HEK293 (cell line): ENCODE measurements at regions not wholly inside any gene's neighbourhood (a gene's known extent, or its start where the extent isn't known, plus 50 kb on each side); places are given as distances from the start of the nearest gene placed in this dataset.

Experiments
- CTCF ChIA-PET: fragments of 350-600 bp; formaldehyde crosslinking; extraction: SDS; loops from one replicate; lab custom pipeline; 2021; ENCODE audit warnings: antibody characterized with exemption; lab: Yijun Ruan, JAX
- POLR2A ChIA-PET: fragments of 300-600 bp; formaldehyde crosslinking; extraction: SDS; loops from one replicate; lab custom pipeline; 2020; ENCODE audit warnings: antibody characterized with exemption, inconsistent platforms; lab: Yijun Ruan, JAX
- H3K27ac ChIP-seq: fragments of 200-500 bp; sonication (Bioruptor generic); 2 replicates; pipeline ENCODE4 v1.5.1; 2014; ENCODE audit warnings: low read depth, low read length, control low read depth, inconsistent platforms; ENCODE audit errors: extremely low read depth
- H3K36me3 ChIP-seq, 2 experiments: fragments of 200-500 bp in 1 of 2; sonication (Bioruptor generic) in 1 of 2; 1 replicate in 1 of 2; 2 replicates in 1 of 2; pipeline ENCODE4 v1.5.1; 2014 to 2017; ENCODE audit warnings: inconsistent platforms in 2 of 2, low read length in 2 of 2; ENCODE audit not compliant: control insufficient read depth in 2 of 2, insufficient read depth in 1 of 2
- H3K4me1 ChIP-seq: fragments of 200-500 bp; sonication (Bioruptor generic); 2 replicates; pipeline ENCODE4 v1.5.1; 2014; ENCODE audit warnings: mild to moderate bottlenecking, low read length, inconsistent platforms; ENCODE audit not compliant: control insufficient read depth, insufficient read depth
- H3K4me3 ChIP-seq: 2 replicates; pipeline ENCODE4 v1.5.1; 2011; ENCODE audit warnings: low read depth, mild to moderate bottlenecking, control low read depth, low read length, moderate library complexity
- H3K9me3 ChIP-seq: fragments of 200-500 bp; sonication (Bioruptor generic); 2 replicates; pipeline ENCODE4 v1.5.1; 2014; ENCODE audit warnings: low read depth, low read length, inconsistent platforms; ENCODE audit not compliant: control insufficient read depth, insufficient read depth
- GLI2 ChIP-seq: fragments of 450-650 bp; formaldehyde crosslinking; IDR thresholded peaks from 2 replicates; pipeline ENCODE4; 2017; ENCODE audit warnings: missing biosample characterization, missing genetic modification characterization, low read depth, borderline replicate concordance
- IKZF3 ChIP-seq: fragments of 450-650 bp; IDR thresholded peaks from 2 replicates; pipeline ENCODE4 v1.5.0; 2018; ENCODE audit warnings: missing biosample characterization, mild to moderate bottlenecking, missing genetic modification characterization, moderate library complexity
- PRDM2 ChIP-seq: fragments of 450-650 bp; formaldehyde crosslinking; IDR thresholded peaks from 2 replicates; pipeline ENCODE4 v1.5.1; 2016; ENCODE audit warnings: missing biosample characterization, missing genetic modification characterization, borderline replicate concordance
- PRDM6 ChIP-seq: fragments of 450-650 bp; formaldehyde crosslinking; IDR thresholded peaks from 2 replicates; pipeline ENCODE4 v1.5.1; 2017; ENCODE audit warnings: missing biosample characterization, missing genetic modification characterization
- SALL2 ChIP-seq: fragments of 450-650 bp; formaldehyde crosslinking; IDR thresholded peaks from 2 replicates; pipeline ENCODE4 v1.5.0; 2017; ENCODE audit warnings: missing biosample characterization, mild to moderate bottlenecking, missing genetic modification characterization, borderline replicate concordance
- SCRT1 ChIP-seq: fragments of 450-650 bp; formaldehyde crosslinking; IDR thresholded peaks from 2 replicates; pipeline ENCODE4 v1.5.1; 2016; ENCODE audit warnings: missing biosample characterization, missing genetic modification characterization, borderline replicate concordance
- SETDB1 ChIP-seq: IDR thresholded peaks from one replicate; pipeline ENCODE4 v1.6.1; 2017; ENCODE audit warnings: mild to moderate bottlenecking, low read length, moderate library complexity, mixed read lengths; ENCODE audit not compliant: insufficient read length
- TSHZ1 ChIP-seq: fragments of 450-650 bp; formaldehyde crosslinking; IDR thresholded peaks from 2 replicates; pipeline ENCODE4 v1.5.1; 2016; ENCODE audit warnings: missing biosample characterization, missing genetic modification characterization, borderline replicate concordance
- ZBTB20 ChIP-seq: fragments of 450-650 bp; formaldehyde crosslinking; IDR thresholded peaks from 2 replicates; pipeline ENCODE4 v1.5.1; 2016; ENCODE audit warnings: missing biosample characterization, missing genetic modification characterization
- ZNF10 ChIP-seq: fragments of 450-650 bp; formaldehyde crosslinking; IDR thresholded peaks from 2 replicates; pipeline ENCODE4 v1.5.1; 2017; ENCODE audit warnings: missing biosample characterization, missing genetic modification characterization
- ZNF112 ChIP-seq: fragments of 450-650 bp; formaldehyde crosslinking; IDR thresholded peaks from 2 replicates; pipeline ENCODE4 v1.5.0; 2017; ENCODE audit warnings: missing biosample characterization, missing genetic modification characterization
- ZNF132 ChIP-seq: fragments of 450-650 bp; formaldehyde crosslinking; IDR thresholded peaks from 2 replicates; pipeline ENCODE4 v1.5.1; 2017; ENCODE audit warnings: missing biosample characterization, missing genetic modification characterization, borderline replicate concordance
- ZNF146 ChIP-seq: fragments of 450-650 bp; formaldehyde crosslinking; IDR thresholded peaks from 2 replicates; pipeline ENCODE4 v1.5.1; 2016; ENCODE audit warnings: missing biosample characterization, missing genetic modification characterization
- ZNF155 ChIP-seq: fragments of 450-650 bp; formaldehyde crosslinking; IDR thresholded peaks from 2 replicates; pipeline ENCODE4 v1.5.1; 2016; ENCODE audit warnings: missing biosample characterization, missing genetic modification characterization
- ZNF341 ChIP-seq: fragments of 450-650 bp; formaldehyde crosslinking; IDR thresholded peaks from 2 replicates; pipeline ENCODE4; 2016; ENCODE audit warnings: low read depth, missing biosample characterization, missing genetic modification characterization
- ZNF48 ChIP-seq: fragments of 450-650 bp; formaldehyde crosslinking; IDR thresholded peaks from 2 replicates; pipeline ENCODE4 v1.5.1; 2016; ENCODE audit warnings: missing biosample characterization, missing genetic modification characterization
- ZNF580 ChIP-seq: fragments of 450-650 bp; formaldehyde crosslinking; IDR thresholded peaks from 2 replicates; pipeline ENCODE4 v1.5.1; 2016; ENCODE audit warnings: missing biosample characterization, missing genetic modification characterization
- ZNF658 ChIP-seq: fragments of 450-650 bp; formaldehyde crosslinking; IDR thresholded peaks from 2 replicates; pipeline ENCODE4; 2016; ENCODE audit warnings: missing biosample characterization, missing genetic modification characterization

GRCh38 chr14:100438678-100439592 is 115.8 kb downstream of the SLC25A47 start (continued):
- TF ChIP-seq PRDM2 (tag by site-specific recombination) (no peak), ZNF10 (tag by site-specific recombination) (peak; percentile 59), SCRT1 (tag by site-specific recombination) (peak; percentile 81), ZNF658 (tag by site-specific recombination) (no peak), TSHZ1 (tag by site-specific recombination) (peak; percentile 81), SETDB1 (no peak), ZNF48 (no peak), ZNF580 (tag by site-specific recombination) (0 out of 2 replicates have a peak, but pooled peaks have one; percentile 36)
- TF ChIP-seq, all 188 proteins: peak for 34

- Histone ChIP-seq H3K36me3 (no peaks in the 10 kb centered on the region), H3K27ac (no peak overlapping the region)
- TF ChIP-seq ZNF132 (tag by site-specific recombination) (no peak), ZBTB20 (no peak)
- TF ChIP-seq, all 188 proteins: peak for 0
- H3K4me3 ChIP-seq, result no peak overlapping the region
- POLR2A ChIA-PET, result interaction anchor here (1.0 to 1.5 kb wide), 2 partner anchors 37 to 206 kb away, joined by 7 to 9 read pairs; no protein-coding TSS in a partner anchor
- H3K4me1 ChIP-seq, result peaks cover 7% of the 10 kb centered on the region; the same call in 1 of the 2 replicates
- CTCF ChIA-PET, result interaction anchor here (0.6 to 6.0 kb wide), 30 partner anchors 11 to 1131 kb away, joined by 3 to 68 read pairs (median 4); no protein-coding TSS in a partner anchor
- H3K9me3 ChIP-seq, result no peaks in the 10 kb centered on the region
Measured at GRCh38 chr14:100439781-100440180, 116.6 kb downstream of the SLC25A47 start.

- peaks cover 7% of the 10 kb centered on the region; the same call in 1 of the 2 replicates for H3K4me1 ChIP-seq
- ChIA-PET POLR2A (interaction anchor here (1.0 to 1.5 kb wide), 2 partner anchors 36 to 205 kb away, joined by 7 to 9 read pairs; no protein-coding TSS in a partner anchor), CTCF (interaction anchor here (0.5 to 6.0 kb wide), 31 partner anchors 11 to 1131 kb away, joined by 3 to 68 read pairs (median 4); no protein-coding TSS in a partner anchor)
- no peak overlapping the region for H3K27ac ChIP-seq
- H3K9me3 ChIP-seq, result no peaks in the 10 kb centered on the region
- H3K4me3 ChIP-seq, result no peak overlapping the region
- no peaks in the 10 kb centered on the region for H3K36me3 ChIP-seq
- no peak for TF ChIP-seq SALL2
- no peak for TF ChIP-seq GLI2 (tag by site-specific recombination)
- no peak for TF ChIP-seq ZNF112
- TF ChIP-seq ZNF341 (tag by site-specific recombination), result no peak
- TF ChIP-seq IKZF3 (tag by site-specific recombination), result no peak
- no peak for TF ChIP-seq ZNF155 (tag by site-specific recombination)
- no peak for TF ChIP-seq PRDM6 (tag by site-specific recombination)
- no peak for TF ChIP-seq ZNF146 (tag by site-specific recombination)
Measured at GRCh38 chr14:100440207-100440631, 117.1 kb downstream of the SLC25A47 start.
